Activated naive CD4-positive, alpha-beta T cell treated with anti-CD3 and anti-CD28 coated beads for 36 hours (primary cell): ENCODE measurements at regions not wholly inside any gene's neighbourhood (a gene's known extent, or its start where the extent isn't known, plus 50 kb on each side); places are given as distances from the start of the nearest gene placed in this dataset.

ENCODE experiments used
- CTCF ChIA-PET: fragments of 350-600 bp; sonication (Branson Sonifier 250); formaldehyde crosslinking; loops from one replicate; lab custom pipeline; 2021; ENCODE audit warnings: antibody characterized with exemption; lab: Charles Lee
- DNase-seq: peaks from one replicate; pipeline ENCODE4 v3.0.0-alpha.2; 2020
- H3K27ac Mint-ChIP-seq: one replicate; pipeline ENCODE4 v1.8.0; 2021; ENCODE audit warnings: mild to moderate bottlenecking, mixed read lengths
- H3K27me3 Mint-ChIP-seq: one replicate; pipeline ENCODE4 v1.8.0; 2021; ENCODE audit warnings: low read depth, mixed read lengths
- H3K36me3 Mint-ChIP-seq: one replicate; pipeline ENCODE4 v1.8.0; 2021; ENCODE audit warnings: low read depth, mixed read lengths
- H3K4me1 Mint-ChIP-seq: one replicate; pipeline ENCODE4 v1.8.0; 2021; ENCODE audit warnings: low read depth, mixed read lengths
- H3K4me3 Mint-ChIP-seq: one replicate; pipeline ENCODE4 v1.8.0; 2021; ENCODE audit warnings: mild to moderate bottlenecking, moderate library complexity, mixed read lengths
- H3K9me3 Mint-ChIP-seq: one replicate; pipeline ENCODE4 v1.8.0; 2021; ENCODE audit warnings: mixed read lengths
- intact Hi-C: fragments of 100-400 bp; cut with micrococcal nuclease; formaldehyde crosslinking; loops from one replicate; pipeline ENCODE4 v1.15.1; 2023

DNA sequence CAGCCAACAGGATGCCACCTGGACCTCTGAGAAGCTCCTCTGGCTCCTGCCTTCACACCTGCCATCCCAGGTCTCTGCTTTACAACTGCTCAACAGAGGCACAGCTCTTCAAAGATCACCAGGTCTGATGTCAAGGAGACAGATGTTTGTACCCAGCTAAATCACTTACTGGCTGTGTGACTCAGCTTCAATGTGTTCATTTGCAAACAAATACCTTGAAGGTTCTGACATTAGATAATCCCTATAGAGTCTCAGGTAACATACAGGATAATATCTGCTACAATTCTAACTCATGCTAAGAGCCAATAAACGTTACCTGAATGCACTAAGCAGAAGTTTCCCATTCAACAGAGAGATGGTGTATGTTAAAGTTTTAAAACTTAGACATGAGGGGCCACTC lies 163.4 kb upstream of the IGF1R start:
- Mint-ChIP-seq H3K4me3 (no peak overlapping the region), H3K27me3 (peaks cover 9% of the 10 kb centered on the region), H3K9me3 (peaks cover 3% of the 10 kb centered on the region), H3K36me3 (no peaks in the 10 kb centered on the region), H3K27ac (no peak overlapping the region), H3K4me1 (no peaks in the 10 kb centered on the region)
- CTCF ChIA-PET, result interaction anchor here (0.6 to 1.0 kb wide), 2 partner anchors 57 to 568 kb away, joined by 3 to 4 read pairs; no protein-coding TSS in a partner anchor
- intact Hi-C loops, result no loop called here
- DNase-seq, result no peak

DNA sequence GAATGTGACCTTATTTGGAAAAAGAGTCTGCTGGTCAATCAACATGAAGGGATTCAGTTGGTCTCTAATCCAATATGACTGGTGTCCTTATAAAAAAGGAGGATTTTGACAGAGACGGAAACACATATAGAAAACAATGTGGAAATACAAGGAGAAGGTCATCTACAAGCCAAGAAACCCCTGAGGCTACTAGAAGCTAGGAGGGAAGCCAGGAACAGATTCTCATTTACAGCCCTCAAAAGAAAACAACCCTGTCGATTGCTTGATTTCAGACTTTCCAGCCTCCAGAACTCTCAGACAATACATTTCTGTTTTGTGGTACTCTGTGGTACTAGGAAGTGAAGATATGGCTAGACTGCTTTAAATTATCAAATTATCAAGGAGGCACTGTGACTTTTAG lies 162.9 kb upstream of the IGF1R start:
- H3K4me1 Mint-ChIP-seq, result no peaks in the 10 kb centered on the region
- CTCF ChIA-PET, result interaction anchor here (0.6 to 1.0 kb wide), 2 partner anchors 58 to 567 kb away, joined by 3 to 4 read pairs; no protein-coding TSS in a partner anchor
- no peak for DNase-seq
- intact Hi-C loops, result no loop called here
- peaks cover 9% of the 10 kb centered on the region for H3K27me3 Mint-ChIP-seq
- no peak overlapping the region for H3K27ac Mint-ChIP-seq
- no peak overlapping the region for H3K4me3 Mint-ChIP-seq
- peaks cover 3% of the 10 kb centered on the region for H3K9me3 Mint-ChIP-seq
- H3K36me3 Mint-ChIP-seq, result no peaks in the 10 kb centered on the region

DNA sequence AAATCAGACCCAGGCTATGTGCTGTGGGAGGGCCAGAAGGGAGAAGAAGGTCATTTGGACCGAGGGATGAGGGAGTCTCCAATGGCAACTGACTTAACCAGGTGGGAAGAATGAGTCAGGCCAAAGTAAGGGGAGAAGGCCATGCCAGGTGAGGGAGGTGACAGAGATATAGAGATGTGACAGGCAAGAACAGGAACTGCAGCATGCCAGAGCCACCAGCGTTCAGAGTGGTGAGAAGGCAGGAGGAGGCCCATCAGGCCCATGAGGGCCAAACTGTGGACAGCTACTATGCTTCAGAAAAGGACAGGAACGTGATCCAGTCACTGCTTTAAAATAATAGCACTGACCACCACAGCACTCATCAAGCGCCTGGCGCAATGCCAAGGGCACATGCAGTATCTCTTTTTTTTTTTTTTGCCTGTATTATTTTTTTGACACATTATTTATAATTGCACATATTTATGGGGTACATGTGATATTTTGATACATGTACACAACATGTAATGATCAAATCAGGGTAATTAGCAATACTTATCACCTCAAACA lies 154.3 kb upstream of the IGF1R start:
- Mint-ChIP-seq H3K4me1 (no peaks in the 10 kb centered on the region), H3K9me3 (peaks cover 10% of the 10 kb centered on the region), H3K27ac (no peak overlapping the region), H3K36me3 (peaks cover 1% of the 10 kb centered on the region), H3K4me3 (no peak overlapping the region), H3K27me3 (no peaks in the 10 kb centered on the region)
- intact Hi-C loops, result no loop called here
- CTCF ChIA-PET, result no interaction called here
- no peak for DNase-seq

DNA sequence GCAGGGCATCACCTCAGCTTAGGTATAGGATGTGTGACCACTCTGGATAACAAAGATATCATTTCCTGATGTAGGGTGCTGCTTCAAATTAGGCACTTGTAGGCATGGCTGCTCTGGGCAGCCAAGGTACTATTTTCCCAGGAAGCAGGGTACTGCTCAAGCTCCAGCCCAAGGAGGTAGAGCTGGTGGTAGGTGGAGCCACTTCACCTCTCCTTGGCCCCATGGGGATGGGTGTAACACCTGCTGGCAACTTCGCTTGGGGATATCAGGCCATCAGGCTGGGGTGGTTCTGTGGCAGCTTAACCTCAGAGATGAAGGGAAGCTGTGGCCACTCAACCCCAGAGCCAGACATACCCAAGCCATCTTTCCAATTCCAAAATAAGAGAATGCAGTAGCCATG lies 147.1 kb upstream of the IGF1R start:
- peaks cover 30% of the 10 kb centered on the region for H3K27me3 Mint-ChIP-seq
- DNase-seq, result no peak
- no peak overlapping the region for H3K4me3 Mint-ChIP-seq
- peaks cover 13% of the 10 kb centered on the region for H3K9me3 Mint-ChIP-seq
- CTCF ChIA-PET, result interaction anchor here (0.6 kb wide), 1 partner anchor 15 kb away, joined by 4 read pairs; no protein-coding TSS in a partner anchor
- peaks cover 2% of the 10 kb centered on the region for H3K4me1 Mint-ChIP-seq
- H3K36me3 Mint-ChIP-seq, result peaks cover 1% of the 10 kb centered on the region
- intact Hi-C loops, result no loop called here
- H3K27ac Mint-ChIP-seq, result no peak overlapping the region

DNA sequence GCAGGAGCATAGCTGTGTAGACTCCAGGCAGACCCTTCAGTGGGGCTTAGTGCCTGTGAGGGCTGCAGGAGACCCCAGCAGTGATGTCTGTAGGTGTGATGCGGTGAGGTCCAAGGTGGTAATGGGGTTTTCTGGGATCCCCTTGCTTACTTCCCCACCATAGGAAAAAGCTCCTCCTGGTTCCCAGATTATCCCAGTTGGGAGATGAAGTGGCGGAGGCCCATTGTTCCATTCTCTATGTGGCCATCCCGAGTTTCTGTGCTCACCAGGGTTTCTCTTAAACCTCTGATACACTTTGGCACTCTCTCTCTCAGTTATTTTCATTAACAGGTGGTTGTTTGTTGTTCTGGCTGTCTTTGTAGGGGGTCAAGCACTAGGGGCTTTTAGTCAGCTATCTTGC lies 146.7 kb upstream of the IGF1R start:
- H3K36me3 Mint-ChIP-seq, result peaks cover 1% of the 10 kb centered on the region
- DNase-seq, result no peak
- peaks cover 13% of the 10 kb centered on the region for H3K9me3 Mint-ChIP-seq
- peaks cover 2% of the 10 kb centered on the region for H3K4me1 Mint-ChIP-seq
- peaks cover 33% of the 10 kb centered on the region for H3K27me3 Mint-ChIP-seq
- no peak overlapping the region for H3K27ac Mint-ChIP-seq
- intact Hi-C loops, result no loop called here
- H3K4me3 Mint-ChIP-seq, result no peak overlapping the region
- CTCF ChIA-PET, result interaction anchor here (0.5 to 0.6 kb wide), 2 partner anchors 15 to 98 kb away, joined by 3 to 4 read pairs; no protein-coding TSS in a partner anchor

DNA sequence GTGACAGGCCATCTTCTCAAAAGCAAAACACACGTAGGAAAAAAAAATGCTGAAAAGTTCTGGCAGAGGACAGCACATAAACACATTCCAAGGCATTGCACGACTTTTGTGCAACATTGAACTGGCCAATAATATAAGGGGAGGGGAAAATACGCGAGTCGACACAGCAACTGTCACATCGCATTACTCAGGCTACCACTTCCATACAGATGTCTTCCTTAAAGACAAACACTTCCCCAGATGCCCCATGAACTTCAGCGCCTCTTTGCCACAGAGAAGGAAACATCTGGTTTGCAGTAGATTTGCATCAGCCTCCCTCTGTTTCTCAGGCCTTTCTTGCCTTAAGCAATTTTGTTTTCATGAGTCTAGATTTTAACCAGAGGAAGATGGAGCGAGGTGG lies 144.4 kb upstream of the IGF1R start:
- CTCF ChIA-PET, result interaction anchor here (0.6 kb wide), 1 partner anchor 555 kb away, joined by 4 read pairs; no protein-coding TSS in a partner anchor

DNA sequence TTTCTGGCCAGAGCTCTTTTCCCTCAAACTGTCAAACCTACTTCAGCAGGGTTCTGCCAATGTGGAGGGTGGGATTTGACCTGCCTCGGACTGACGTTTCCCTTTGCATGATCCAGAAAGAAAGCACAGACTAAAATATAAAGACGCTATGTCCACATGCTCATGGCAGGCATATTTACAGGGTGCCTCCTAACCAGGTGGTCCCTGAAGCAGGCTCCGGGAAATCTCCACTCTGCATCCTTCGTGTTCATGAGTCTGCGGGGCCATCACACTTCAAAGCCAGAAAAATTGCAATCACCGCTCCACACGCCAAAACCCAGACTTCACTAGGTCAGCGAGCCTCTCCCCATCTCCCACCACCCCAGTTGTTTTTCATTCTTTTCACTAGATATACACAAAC lies 143.3 kb upstream of the IGF1R start:
- no peak for DNase-seq
- H3K27me3 Mint-ChIP-seq, result peaks cover 30% of the 10 kb centered on the region
- CTCF ChIA-PET, result interaction anchor here (0.8 kb wide), 1 partner anchor 1321 kb away, joined by 3 read pairs; no protein-coding TSS in a partner anchor
- intact Hi-C loops, result no loop called here
- H3K4me3 Mint-ChIP-seq, result no peak overlapping the region
- H3K36me3 Mint-ChIP-seq, result no peaks in the 10 kb centered on the region
- peaks cover 1% of the 10 kb centered on the region for H3K9me3 Mint-ChIP-seq
- H3K4me1 Mint-ChIP-seq, result peaks cover 2% of the 10 kb centered on the region
- H3K27ac Mint-ChIP-seq, result no peak overlapping the region

More for the DNA sequence above, 144.4 kb upstream of the IGF1R start:
- no peak overlapping the region for H3K27ac Mint-ChIP-seq
- H3K36me3 Mint-ChIP-seq, result no peaks in the 10 kb centered on the region
- H3K27me3 Mint-ChIP-seq, result peaks cover 33% of the 10 kb centered on the region
- H3K9me3 Mint-ChIP-seq, result peaks cover 9% of the 10 kb centered on the region
- intact Hi-C loops, result no loop called here
- H3K4me3 Mint-ChIP-seq, result no peak overlapping the region
- DNase-seq, result no peak
- peaks cover 2% of the 10 kb centered on the region for H3K4me1 Mint-ChIP-seq

DNA sequence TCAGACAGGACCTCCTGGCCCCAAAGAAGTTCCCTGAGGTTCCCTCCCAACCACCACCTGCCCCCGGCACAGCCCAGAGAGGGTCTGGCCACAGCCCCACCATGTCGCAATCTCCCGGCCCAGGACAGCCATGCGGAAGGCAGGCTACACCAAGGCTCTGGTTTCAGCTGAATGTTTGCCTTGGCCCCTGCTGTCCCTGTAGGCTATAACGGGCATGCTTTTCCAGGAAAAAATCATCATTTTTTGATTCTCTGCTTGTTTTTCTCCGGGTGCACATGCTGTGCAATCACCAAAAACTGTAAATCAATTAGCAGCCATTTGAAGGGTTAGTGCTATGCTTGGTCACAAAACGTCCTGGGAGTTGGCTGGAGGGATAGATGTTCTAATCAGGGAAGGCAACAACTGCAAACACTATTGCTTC lies 142.7 kb upstream of the IGF1R start:
- CTCF ChIA-PET, result no interaction called here
- H3K36me3 Mint-ChIP-seq, result no peaks in the 10 kb centered on the region
- no peaks in the 10 kb centered on the region for H3K9me3 Mint-ChIP-seq
- intact Hi-C loops, result no loop called here
- DNase-seq, result no peak
- peaks cover 2% of the 10 kb centered on the region for H3K4me1 Mint-ChIP-seq
- H3K27ac Mint-ChIP-seq, result no peak overlapping the region
- peaks cover 30% of the 10 kb centered on the region for H3K27me3 Mint-ChIP-seq
- no peak overlapping the region for H3K4me3 Mint-ChIP-seq

DNA sequence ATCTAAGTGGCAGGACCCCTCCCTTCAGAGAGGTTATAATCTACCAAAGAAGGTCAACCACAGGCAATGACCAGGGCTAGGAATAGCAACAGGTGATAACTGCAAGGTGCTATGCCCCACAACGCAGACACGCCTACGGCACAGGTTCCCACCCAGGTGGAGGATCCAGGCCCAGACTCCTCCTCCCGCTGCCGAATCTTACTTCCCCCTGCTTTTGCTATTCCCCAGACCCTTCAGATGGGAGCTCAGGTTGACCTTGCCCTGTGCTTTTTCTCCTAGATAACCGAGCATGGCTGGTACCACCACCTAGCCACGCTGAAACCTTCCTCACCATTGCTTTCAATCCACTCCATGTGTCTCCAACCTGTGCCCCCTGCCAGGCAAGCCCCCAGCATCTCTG lies 142.2 kb upstream of the IGF1R start:
- H3K36me3 Mint-ChIP-seq, result no peaks in the 10 kb centered on the region
- H3K4me1 Mint-ChIP-seq, result peaks cover 2% of the 10 kb centered on the region
- no peak overlapping the region for H3K4me3 Mint-ChIP-seq
- H3K9me3 Mint-ChIP-seq, result no peaks in the 10 kb centered on the region
- no peak for DNase-seq
- intact Hi-C loops, result no loop called here
- no peak overlapping the region for H3K27ac Mint-ChIP-seq
- peaks cover 30% of the 10 kb centered on the region for H3K27me3 Mint-ChIP-seq
- CTCF ChIA-PET, result no interaction called here

DNA sequence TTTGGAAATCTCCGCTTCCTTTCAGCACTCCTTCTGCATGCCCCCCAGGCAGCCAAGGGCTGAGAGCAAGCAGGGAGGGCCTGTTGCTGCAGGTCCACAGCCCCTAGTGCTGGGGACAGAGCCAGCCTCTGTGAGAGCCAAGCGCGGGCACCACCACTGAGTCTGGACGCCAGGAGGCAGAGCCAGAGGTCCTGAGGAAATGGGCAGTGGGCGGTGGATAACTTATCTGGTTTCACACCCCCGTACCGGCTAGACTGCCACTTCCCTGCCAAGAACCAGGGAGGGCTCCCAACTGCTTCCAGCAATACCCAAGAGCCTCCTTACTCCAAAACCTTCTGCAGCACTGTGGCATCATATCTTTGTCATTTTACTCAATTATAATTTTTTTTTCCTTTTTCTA lies 141.6 kb upstream of the IGF1R start:
- CTCF ChIA-PET, result no interaction called here
- Mint-ChIP-seq H3K4me3 (no peak overlapping the region), H3K9me3 (no peaks in the 10 kb centered on the region), H3K36me3 (no peaks in the 10 kb centered on the region), H3K4me1 (peaks cover 2% of the 10 kb centered on the region), H3K27me3 (peaks cover 27% of the 10 kb centered on the region), H3K27ac (no peak overlapping the region)
- no peak for DNase-seq
- intact Hi-C loops, result no loop called here

DNA sequence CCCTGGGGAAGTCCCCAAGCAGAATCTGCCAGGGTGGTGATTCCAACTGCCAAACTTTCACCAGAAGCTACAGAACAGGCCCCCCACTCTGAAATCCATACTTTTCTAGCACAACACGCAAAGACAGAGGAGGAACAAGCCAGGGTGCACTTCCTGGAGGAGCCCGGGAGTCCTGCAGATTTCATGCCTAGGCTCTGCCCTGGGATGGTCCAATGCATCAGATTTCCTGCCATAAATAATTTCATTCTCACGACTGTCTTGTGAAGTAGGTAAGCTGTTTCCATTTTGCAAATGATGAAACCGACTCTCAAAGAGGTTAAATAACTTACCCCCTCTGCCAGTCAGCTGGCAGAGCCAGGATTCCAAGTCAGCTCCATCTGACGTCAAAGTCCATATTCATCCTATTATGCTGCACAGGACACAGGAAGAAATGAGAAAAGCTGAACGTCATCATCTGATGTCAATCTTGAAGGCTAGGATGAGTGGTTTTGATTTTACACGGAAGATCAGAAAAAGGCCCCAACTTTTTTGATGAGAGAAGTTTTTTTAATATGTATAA lies 134.8 kb upstream of the IGF1R start:
- Mint-ChIP-seq H3K4me1 (no peaks in the 10 kb centered on the region), H3K4me3 (no peak overlapping the region), H3K9me3 (no peaks in the 10 kb centered on the region), H3K36me3 (no peaks in the 10 kb centered on the region), H3K27me3 (no peaks in the 10 kb centered on the region), H3K27ac (no peak overlapping the region)
- DNase-seq, result no peak
- CTCF ChIA-PET, result interaction anchor here (0.6 to 13.4 kb wide), 3 partner anchors 9 to 201 kb away, joined by 3 to 129 read pairs (median 8); no protein-coding TSS in a partner anchor
- intact Hi-C loops, result no loop called here

DNA sequence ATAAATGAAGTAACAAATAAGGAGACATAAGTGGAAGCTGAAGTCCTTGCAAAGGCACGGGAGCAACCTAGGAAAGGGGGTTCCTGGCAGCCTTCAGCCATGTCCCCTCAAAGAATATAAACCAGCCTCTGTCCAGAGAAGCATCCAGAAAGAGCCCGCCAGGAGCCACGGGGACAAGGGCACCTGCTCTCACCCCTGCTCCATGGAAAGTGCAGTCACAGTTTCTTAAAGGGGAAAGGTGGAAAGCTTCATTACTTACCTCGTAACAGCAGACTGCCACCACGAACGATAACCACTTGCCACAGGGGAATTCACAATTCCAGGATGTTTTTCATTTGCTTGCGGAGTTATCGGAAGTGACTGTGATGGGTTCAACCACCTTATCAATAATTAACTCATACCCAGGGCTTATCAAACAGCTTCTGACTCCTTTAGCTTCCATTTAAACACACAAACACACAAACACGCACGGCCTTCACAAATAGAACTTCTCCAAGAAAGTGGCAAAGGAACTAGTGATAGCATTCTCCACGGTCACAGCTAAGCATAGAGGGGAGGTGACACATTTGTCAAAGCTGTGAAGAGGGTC lies 134.2 kb upstream of the IGF1R start:
- Mint-ChIP-seq H3K4me3 (no peak overlapping the region), H3K4me1 (peaks cover 3% of the 10 kb centered on the region), H3K9me3 (no peaks in the 10 kb centered on the region), H3K36me3 (no peaks in the 10 kb centered on the region), H3K27ac (no peak overlapping the region), H3K27me3 (peaks cover 2% of the 10 kb centered on the region)
- intact Hi-C loops, result no loop called here
- CTCF ChIA-PET, result interaction anchor here (0.9 to 13.4 kb wide), 3 partner anchors 8 to 144 kb away, joined by 3 to 129 read pairs (median 8); no protein-coding TSS in a partner anchor
- no peak for DNase-seq
